ENCODE measurements at regions not wholly inside any gene's neighbourhood (a gene's known extent, or its start where the extent isn't known, plus 50 kb on each side); places are given as distances from the start of the nearest gene placed in this dataset.

DNA sequence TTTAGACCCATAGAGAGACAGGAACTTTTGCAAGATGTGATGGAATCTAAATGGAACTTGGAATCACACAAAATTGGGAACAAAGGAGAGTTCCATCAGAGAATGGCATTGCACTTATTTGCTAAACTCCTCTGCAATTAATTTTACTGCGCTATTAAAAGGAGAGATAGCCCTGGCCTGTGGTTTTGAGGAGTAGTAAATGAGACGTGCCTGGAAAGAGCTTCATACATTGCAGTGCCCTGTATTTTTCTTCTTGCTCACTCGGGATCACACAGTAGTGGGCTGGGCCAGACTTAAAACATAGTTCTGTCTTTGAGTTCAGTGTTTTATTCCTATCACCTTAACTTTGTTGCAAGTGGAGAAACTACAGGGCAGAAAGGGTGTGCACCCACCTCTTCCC, 94.4 kb upstream of the SLC27A6 start:
- DNase-seq = no peak
- Histone ChIP-seq H3K27me3 (no peaks in the 10 kb centered on the region), H3K27ac (no peak overlapping the region), H3K9me3 (no peaks in the 10 kb centered on the region), H3K36me3 (no peaks in the 10 kb centered on the region), H3K4me3 (no peak overlapping the region), H3K4me1 (no peaks in the 10 kb centered on the region)
- intact Hi-C loops (cut with DNase I) = no loop called here
- 80 to 83% methylated on average over 3 of the region's 3 CpGs for WGBS, 2 donors
- TF ChIP-seq POLR2A (IDR thresholded peaks at IDR 0.05) = no peak
- TF ChIP-seq, protein P1, sequence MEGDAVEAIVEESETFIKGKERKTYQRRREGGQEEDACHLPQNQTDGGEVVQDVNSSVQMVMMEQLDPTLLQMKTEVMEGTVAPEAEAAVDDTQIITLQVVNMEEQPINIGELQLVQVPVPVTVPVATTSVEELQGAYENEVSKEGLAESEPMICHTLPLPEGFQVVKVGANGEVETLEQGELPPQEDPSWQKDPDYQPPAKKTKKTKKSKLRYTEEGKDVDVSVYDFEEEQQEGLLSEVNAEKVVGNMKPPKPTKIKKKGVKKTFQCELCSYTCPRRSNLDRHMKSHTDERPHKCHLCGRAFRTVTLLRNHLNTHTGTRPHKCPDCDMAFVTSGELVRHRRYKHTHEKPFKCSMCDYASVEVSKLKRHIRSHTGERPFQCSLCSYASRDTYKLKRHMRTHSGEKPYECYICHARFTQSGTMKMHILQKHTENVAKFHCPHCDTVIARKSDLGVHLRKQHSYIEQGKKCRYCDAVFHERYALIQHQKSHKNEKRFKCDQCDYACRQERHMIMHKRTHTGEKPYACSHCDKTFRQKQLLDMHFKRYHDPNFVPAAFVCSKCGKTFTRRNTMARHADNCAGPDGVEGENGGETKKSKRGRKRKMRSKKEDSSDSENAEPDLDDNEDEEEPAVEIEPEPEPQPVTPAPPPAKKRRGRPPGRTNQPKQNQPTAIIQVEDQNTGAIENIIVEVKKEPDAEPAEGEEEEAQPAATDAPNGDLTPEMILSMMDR (IDR thresholded peaks at IDR 0.05) = no peak

DNA sequence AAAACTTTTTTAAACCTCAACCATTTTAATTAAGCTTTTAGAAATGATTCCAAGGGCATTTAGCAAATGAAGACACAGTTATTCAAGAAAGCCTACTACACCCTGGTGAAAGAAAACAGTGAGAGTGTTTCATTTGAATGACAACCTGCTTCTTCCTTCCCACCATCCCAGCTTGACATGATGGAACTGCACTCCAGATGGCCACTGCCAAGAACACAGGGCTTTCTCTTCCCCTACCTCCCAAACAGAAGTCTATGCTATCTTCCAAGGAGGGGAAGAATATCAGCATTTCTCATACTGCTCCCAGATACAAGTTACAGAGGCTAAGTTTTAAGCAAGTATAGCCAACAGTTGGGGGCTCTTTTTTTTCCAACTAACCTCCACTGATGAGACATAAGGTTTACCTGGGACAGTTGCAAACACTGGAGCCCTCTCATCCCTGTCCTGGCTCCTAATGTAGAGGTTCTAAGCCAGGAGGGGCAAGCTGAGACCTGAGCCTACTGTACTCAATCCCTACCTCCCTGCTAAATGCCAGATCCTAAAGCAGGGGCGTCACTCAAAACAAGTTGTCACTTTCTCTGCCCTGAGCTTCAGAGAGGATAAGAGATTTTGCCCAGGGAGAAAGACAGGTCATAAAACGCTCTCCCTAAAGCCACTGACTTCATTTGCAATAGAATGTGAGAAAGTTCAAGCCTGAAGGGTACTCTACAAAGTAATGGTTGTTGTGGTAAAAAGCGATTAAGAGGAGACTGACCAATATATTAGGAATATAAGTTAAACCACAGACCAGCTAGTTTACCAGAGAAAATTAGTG, 88.5 kb upstream of the SLC27A6 start:
- Histone ChIP-seq H3K27me3 (no peaks in the 10 kb centered on the region), H3K4me3 (no peak overlapping the region), H3K9me3 (no peaks in the 10 kb centered on the region), H3K4me1 (no peaks in the 10 kb centered on the region), H3K36me3 (no peaks in the 10 kb centered on the region), H3K27ac (no peak overlapping the region)
- intact Hi-C loops (cut with DNase I) = no loop called here
- WGBS, 2 donors = 50 to 60% methylated on average over 2 to 3 of the region's 3 CpGs
- TF ChIP-seq, protein P1 (IDR thresholded peaks at IDR 0.05) = no peak
- TF ChIP-seq POLR2A (IDR thresholded peaks at IDR 0.05) = no peak
- DNase-seq = no peak

DNA sequence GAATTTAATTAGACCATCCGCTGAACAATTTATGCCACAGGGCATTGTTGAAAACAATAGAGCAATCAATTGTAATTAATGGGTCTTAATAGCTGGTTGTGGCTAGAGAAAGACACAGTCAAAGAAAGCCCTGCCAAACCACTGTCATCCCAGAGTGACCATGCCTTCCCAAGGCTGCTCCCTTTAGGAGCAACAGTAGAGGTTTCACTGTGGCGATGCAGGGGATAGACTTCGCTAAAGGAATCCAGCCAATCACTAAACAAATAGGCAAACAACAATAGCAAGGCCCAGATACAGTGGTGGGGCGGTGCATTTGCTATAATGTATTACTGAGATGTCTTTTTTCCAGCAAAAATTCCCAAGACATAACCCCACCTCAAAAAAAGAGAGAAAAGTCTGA, 87.8 kb upstream of the SLC27A6 start:
- no peak for TF ChIP-seq POLR2A (IDR thresholded peaks at IDR 0.05)
- TF ChIP-seq, protein P1 (IDR thresholded peaks at IDR 0.05) = no peak
- Histone ChIP-seq H3K27me3 (no peaks in the 10 kb centered on the region), H3K4me3 (no peak overlapping the region), H3K9me3 (no peaks in the 10 kb centered on the region), H3K27ac (no peak overlapping the region), H3K4me1 (no peaks in the 10 kb centered on the region), H3K36me3 (no peaks in the 10 kb centered on the region)
- no peak for DNase-seq
- 69 to 70% methylated on average over 4 of the region's 4 CpGs for WGBS, 2 donors
- intact Hi-C loops (cut with DNase I) = no loop called here

DNA sequence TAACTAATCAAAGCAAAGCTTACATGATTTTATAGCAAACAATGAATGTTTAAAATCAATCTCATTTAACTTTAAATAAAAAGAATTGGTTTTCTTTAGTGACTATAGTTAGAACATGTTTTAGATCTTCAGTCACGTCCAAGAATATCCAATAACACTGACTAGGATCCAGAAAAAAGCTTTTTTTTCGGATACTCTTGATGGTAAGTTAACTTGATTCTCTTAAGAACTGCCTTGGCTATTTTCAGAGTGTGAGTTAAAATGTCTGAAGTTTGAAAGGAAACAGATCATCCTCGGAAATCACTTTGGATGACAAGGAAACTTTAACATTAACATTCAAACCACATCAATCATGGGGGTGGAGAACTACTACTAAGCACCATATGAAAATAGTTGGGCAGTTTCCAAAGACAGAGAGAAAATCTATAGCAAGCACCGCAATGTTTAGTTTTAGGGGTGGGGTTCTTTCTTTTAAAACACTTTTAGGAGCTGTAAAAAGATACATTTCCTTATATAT, 83.7 kb upstream of the SLC27A6 start:
- H3K27ac ChIP-seq = no peak overlapping the region
- no peaks in the 10 kb centered on the region for H3K4me1 ChIP-seq
- WGBS, 2 donors = 21 to 25% methylated on average over 4 of the region's 4 CpGs
- TF ChIP-seq POLR2A (IDR thresholded peaks at IDR 0.05) = no peak
- TF ChIP-seq, protein P1 (IDR thresholded peaks at IDR 0.05) = no peak
- no peaks in the 10 kb centered on the region for H3K27me3 ChIP-seq
- no peaks in the 10 kb centered on the region for H3K9me3 ChIP-seq
- DNase-seq = no peak
- no peak overlapping the region for H3K4me3 ChIP-seq
- H3K36me3 ChIP-seq = no peaks in the 10 kb centered on the region
- intact Hi-C loops (cut with DNase I) = no loop called here

DNA sequence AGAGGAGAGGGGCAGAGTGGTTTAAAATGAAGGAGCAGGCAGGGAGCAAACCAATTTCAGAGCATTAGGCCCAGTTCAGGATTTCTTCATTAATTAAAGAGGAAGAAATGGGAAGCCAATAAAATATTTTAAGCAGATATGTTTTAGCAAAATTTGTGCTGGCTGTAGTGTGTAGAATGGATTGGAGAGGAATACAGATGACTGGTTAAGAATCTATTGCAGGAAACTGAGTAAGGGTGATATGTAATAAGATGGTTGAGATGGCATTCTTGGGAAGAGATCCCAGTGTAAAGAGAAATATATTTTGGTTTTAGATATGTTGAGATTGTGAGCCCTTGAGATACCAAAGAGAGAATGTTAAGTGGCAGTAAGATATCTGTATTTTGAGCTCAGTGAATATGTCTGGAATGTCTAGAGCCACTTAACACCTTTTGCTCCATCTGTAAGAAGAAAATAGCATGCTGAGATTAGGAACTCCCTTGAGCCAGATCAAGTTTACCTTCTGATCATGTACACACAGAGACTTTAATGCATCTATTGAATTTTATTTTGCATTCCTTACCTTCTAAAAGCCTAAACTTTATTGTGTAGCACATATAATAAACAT, 79.5 kb upstream of the SLC27A6 start:
- Histone ChIP-seq H3K27me3 (no peaks in the 10 kb centered on the region), H3K4me1 (no peaks in the 10 kb centered on the region), H3K27ac (no peak overlapping the region), H3K36me3 (no peaks in the 10 kb centered on the region), H3K9me3 (no peaks in the 10 kb centered on the region), H3K4me3 (no peak overlapping the region)
- intact Hi-C loops (cut with DNase I) = no loop called here
- no peak for DNase-seq
- TF ChIP-seq POLR2A (IDR thresholded peaks at IDR 0.05) = no peak
- TF ChIP-seq, protein P1 (IDR thresholded peaks at IDR 0.05) = no peak

All from esophagus squamous epithelium (tissue), 5 donors.